H1 (cell line): ENCODE measurements at regions not wholly inside any gene's neighbourhood (a gene's known extent, or its start where the extent isn't known, plus 50 kb on each side); places are given as distances from the start of the nearest gene placed in this dataset.

Experiments
- CTCF ChIA-PET: fragments of 300-600 bp; sonication (Branson Sonifier 250); formaldehyde crosslinking; loops from one replicate; lab custom pipeline; 2021; ENCODE audit not compliant: partially characterized antibody; lab: Charles Lee
- POLR2A ChIA-PET: fragments of 300-600 bp; sonication (Branson Sonifier 250); formaldehyde crosslinking; loops from one replicate; lab custom pipeline; 2021; ENCODE audit warnings: inconsistent platforms; ENCODE audit not compliant: partially characterized antibody; lab: Charles Lee
- DNase-seq, 2 experiments: peaks; one replicate each; pipeline versions ENCODE4 v3.0.0 to v3.0.0-alpha.2; 2010 to 2022; ENCODE audit warnings: low spot score in 2 of 2, low read depth in 1 of 2, mixed read lengths in 1 of 2
- FAIRE-seq: peaks from 2 replicates; lab custom pipeline; 2011; peaks lifted over from hg19 to GRCh38; lab: Jason Lieb, UNC
- H2AFZ ChIP-seq: 2 replicates; pipeline ENCODE4 v1.8.1; 2012; ENCODE audit warnings: low read length, inconsistent platforms
- H2AK5ac ChIP-seq: 2 replicates; pipeline ENCODE4 v1.6.1; 2013; ENCODE audit warnings: low read depth, low read length
- H2BK120ac ChIP-seq: replicated peaks from 2 replicates; pipeline ENCODE3; 2013; ENCODE audit warnings: low read depth, low read length, inconsistent platforms
- H2BK12ac ChIP-seq: 2 replicates; pipeline ENCODE4 v1.6.1; 2013; ENCODE audit warnings: low read depth, low read length
- H2BK15ac ChIP-seq: 2 replicates; pipeline ENCODE4 v1.6.1; 2013; ENCODE audit warnings: low read length
- H2BK20ac ChIP-seq: 2 replicates; pipeline ENCODE4 v1.6.1; 2013; ENCODE audit warnings: low read length
- H2BK5ac ChIP-seq: 2 replicates; pipeline ENCODE4 v1.6.1; 2013; ENCODE audit warnings: low read depth, low read length
- H3K14ac ChIP-seq: 2 replicates; pipeline ENCODE4 v1.6.1; 2013; ENCODE audit warnings: inconsistent platforms; ENCODE audit not compliant: insufficient read length
- H3K18ac ChIP-seq: 2 replicates; pipeline ENCODE4 v1.6.1; 2013; ENCODE audit warnings: low read length; ENCODE audit errors: extremely low read depth
- H3K23ac ChIP-seq: 2 replicates; pipeline ENCODE4 v1.6.1; 2013; ENCODE audit warnings: inconsistent platforms; ENCODE audit not compliant: insufficient read length
- H3K23me2 ChIP-seq: 2 replicates; pipeline ENCODE4 v1.6.1; 2013; ENCODE audit warnings: low read depth, low read length
- H3K27ac ChIP-seq: 2 replicates; pipeline ENCODE4 v1.6.1; 2011; ENCODE audit warnings: low read depth, low read length, inconsistent platforms
- H3K27me3 ChIP-seq, 4 experiments: replicated peaks in 1 of 4; 1 replicate in 1 of 4; 2 replicates in 3 of 4; pipeline versions ENCODE4 v1.6.1 to v1.8.1; 2011 to 2013; ENCODE audit warnings: low read length in 3 of 4, mild to moderate bottlenecking in 3 of 4, inconsistent platforms in 2 of 4, mixed read lengths in 2 of 4, moderate library complexity in 1 of 4; ENCODE audit not compliant: control insufficient read depth in 3 of 4, insufficient read depth in 3 of 4; ENCODE audit errors: extremely low read depth in 1 of 4
- H3K36me3 ChIP-seq, 4 experiments: 2 replicates each; pipeline versions ENCODE4 v1.6.1 to v1.8.1; 2011 to 2013; ENCODE audit warnings: mild to moderate bottlenecking in 4 of 4, low read length in 3 of 4, moderate library complexity in 2 of 4, control low read depth in 1 of 4, inconsistent platforms in 1 of 4; ENCODE audit not compliant: insufficient read depth in 4 of 4, control insufficient read depth in 2 of 4
- H3K4ac ChIP-seq: replicated peaks from 2 replicates; pipeline ENCODE3; 2013; ENCODE audit warnings: low read length, low read depth, mixed read lengths, inconsistent platforms; ENCODE audit not compliant: insufficient read length
- H3K4me1 ChIP-seq, 4 experiments: replicated peaks in 1 of 4; 1 replicate in 1 of 4; 2 replicates in 3 of 4; pipeline versions ENCODE4 v1.6.1 to v1.8.1; 2011 to 2013; ENCODE audit warnings: low read length in 3 of 4, inconsistent platforms in 2 of 4, mixed read lengths in 1 of 4; ENCODE audit not compliant: insufficient read depth in 4 of 4, control insufficient read depth in 3 of 4
- H3K4me2 ChIP-seq, 2 experiments: 2 replicates each; pipeline versions ENCODE4 v1.6.1 to v1.8.1; 2011 to 2013; ENCODE audit warnings: low read depth in 2 of 2, low read length in 2 of 2, control low read depth in 1 of 2, inconsistent platforms in 1 of 2, mild to moderate bottlenecking in 1 of 2; ENCODE audit not compliant: insufficient read depth in 1 of 2
- H3K4me3 ChIP-seq, 4 experiments: fragments of 200-600, 300-600 bp in 1 of 4; sonication (generic), shearing (Covaris generic), sonication (Bioruptor Twin) in 1 of 4; 2 replicates each; pipeline versions ENCODE4 v1.5.1 to v1.8.1; 2011 to 2016; ENCODE audit warnings: low read length in 4 of 4, low read depth in 3 of 4, control low read depth in 2 of 4, inconsistent platforms in 2 of 4, mild to moderate bottlenecking in 2 of 4, mixed read lengths in 1 of 4, moderate library complexity in 1 of 4; ENCODE audit not compliant: insufficient read depth in 2 of 4; ENCODE audit errors: extremely low read depth in 1 of 4
- H3K56ac ChIP-seq: replicated peaks from 2 replicates; pipeline ENCODE3; 2013; ENCODE audit warnings: low read depth, mild to moderate bottlenecking, mixed read lengths, low read length, inconsistent platforms; ENCODE audit not compliant: insufficient read length
- H3K79me1 ChIP-seq: 2 replicates; pipeline ENCODE4 v1.6.1; 2013; ENCODE audit warnings: low read depth, low read length, control low read depth
- H3K79me2 ChIP-seq, 2 experiments: 2 replicates each; pipeline versions ENCODE4 v1.6.1 to v1.8.1; 2012 to 2013; ENCODE audit warnings: low read length in 2 of 2, mild to moderate bottlenecking in 2 of 2, inconsistent platforms in 1 of 2; ENCODE audit not compliant: insufficient read depth in 2 of 2, control insufficient read depth in 1 of 2
- H3K9ac ChIP-seq, 4 experiments: replicated peaks in 1 of 4; 1 replicate in 1 of 4; 2 replicates in 3 of 4; pipeline versions ENCODE4 v1.6.1 to v1.8.1; 2011 to 2013; ENCODE audit warnings: low read depth in 3 of 4, low read length in 3 of 4, control low read depth in 2 of 4, mild to moderate bottlenecking in 2 of 4, moderate library complexity in 2 of 4, inconsistent platforms in 1 of 4; ENCODE audit errors: extremely low read depth in 1 of 4
- H3K9me3 ChIP-seq, 2 experiments: 2 replicates each; pipeline versions ENCODE4 v1.6.1 to v1.8.1; 2012 to 2013; ENCODE audit warnings: mild to moderate bottlenecking in 2 of 2, moderate library complexity in 2 of 2, control low read depth in 1 of 2, inconsistent platforms in 1 of 2, low read depth in 1 of 2, low read length in 1 of 2, mixed read lengths in 1 of 2; ENCODE audit not compliant: insufficient read depth in 2 of 2
- H4K20me1 ChIP-seq, 2 experiments: replicated peaks in 1 of 2; 2 replicates each; pipeline versions ENCODE3 to v1.8.1; 2011 to 2013; ENCODE audit warnings: inconsistent platforms in 2 of 2, low read length in 2 of 2, mild to moderate bottlenecking in 1 of 2; ENCODE audit not compliant: insufficient read depth in 2 of 2, control insufficient read depth in 1 of 2
- H4K5ac ChIP-seq: 2 replicates; pipeline ENCODE4 v1.6.1; 2013; ENCODE audit warnings: low read length, low read depth, mixed read lengths, inconsistent platforms; ENCODE audit not compliant: insufficient read length
- H4K8ac ChIP-seq: 2 replicates; pipeline ENCODE4 v1.8.0; 2013; ENCODE audit warnings: mild to moderate bottlenecking, moderate library complexity, low read length, inconsistent platforms; ENCODE audit not compliant: insufficient read depth; ENCODE audit errors: extremely low read depth
- H4K91ac ChIP-seq: replicated peaks from 2 replicates; pipeline ENCODE3; 2013; ENCODE audit warnings: low read length, mixed read lengths, inconsistent platforms; ENCODE audit not compliant: insufficient read length
- CTCF ChIP-seq, 3 experiments: IDR thresholded peaks; 1 replicate in 2 of 3; 2 replicates in 1 of 3; pipeline versions ENCODE4 v1.5.1 to v1.6.1; 2011; ENCODE audit warnings: low read length in 3 of 3, mild to moderate bottlenecking in 3 of 3, inconsistent platforms in 2 of 3, low read depth in 1 of 3, moderate library complexity in 1 of 3; ENCODE audit not compliant: insufficient read depth in 1 of 3; ENCODE audit errors: control extremely low read depth in 1 of 3
- RAD21 ChIP-seq, 2 experiments: IDR thresholded peaks in 1 of 2; conservative IDR thresholded peaks in 1 of 2; 2 replicates each; pipeline ENCODE4 v1.6.1; 2011; ENCODE audit warnings: low read depth in 2 of 2, low read length in 2 of 2, improper control_type of control experiment in 1 of 2, inconsistent platforms in 1 of 2, mild to moderate bottlenecking in 1 of 2, moderate library complexity in 1 of 2
- YY1 ChIP-seq: IDR thresholded peaks from 2 replicates; pipeline ENCODE4 v1.6.1; 2011; ENCODE audit warnings: low read depth, mild to moderate bottlenecking, low read length
- WGBS, 2 experiments: shearing (Covaris generic) in 1 of 2; methylation state at CpG; one replicate each; pipeline versions ENCODE4 v1.1.6 to v1.1.7; 2013 to 2015; ENCODE audit warnings: low lambda C conversion rate in 2 of 2, mixed read lengths in 2 of 2, inconsistent platforms in 1 of 2, low coverage in 1 of 2, missing lambda C conversion rate in 1 of 2; ENCODE audit not compliant: insufficient replicate concordance in 2 of 2, insufficient coverage in 1 of 2, insufficient read length in 1 of 2; ENCODE audit errors: extremely low coverage in 1 of 2, missing lambda C conversion rate in 1 of 2; 5-methylcytosine and 5-hydroxymethylcytosine counted together

GRCh38 chr7:35975851-35976454 is 175.1 kb downstream of the SEPTIN7 start:
- Histone ChIP-seq H3K9ac (no peak overlapping the region), H3K56ac (no peak overlapping the region), H3K36me3 (no peaks in the 10 kb centered on the region), H4K91ac (no peak overlapping the region), H3K79me1 (no peaks in the 10 kb centered on the region), H3K14ac (no peak overlapping the region), H3K23ac (no peak overlapping the region), H2BK120ac (no peak overlapping the region), H3K9me3 (peaks cover 0 to 8% of the 10 kb centered on the region in 2 experiments; a peak in 2 of 4 replicates), H3K27ac (no peak overlapping the region), H4K20me1 (no peaks in the 10 kb centered on the region), H3K18ac (no peak overlapping the region), H3K79me2 (no peaks in the 10 kb centered on the region), H3K23me2 (no peaks in the 10 kb centered on the region), H2AK5ac (no peak overlapping the region), H3K4ac (no peak overlapping the region), H2AFZ (no peak overlapping the region; the same call in 1 of the 2 replicates), H3K4me2 (no peak overlapping the region), H2BK15ac (no peak overlapping the region), H2BK5ac (no peak overlapping the region), H2BK12ac (no peak overlapping the region), H3K4me1 (no peaks in the 10 kb centered on the region; a peak in 1 of 7 replicates), H4K8ac (no peak overlapping the region), H2BK20ac (no peak overlapping the region), H4K5ac (no peak overlapping the region), H3K27me3 (no peaks in the 10 kb centered on the region), H3K4me3 (no peak overlapping the region)
- ChIA-PET POLR2A (no interaction called here), CTCF (interaction anchor here (0.6 to 1.6 kb wide), 21 partner anchors 9 to 364 kb away, joined by 3 to 7 read pairs (median 3); no protein-coding TSS in a partner anchor)
- WGBS, 2 experiments, result 26% methylated on average over 1 of the region's 1 CpG; no CpG with 5 or more reads in 1 of the 2 experiments
- peak; percentile 92 to 94 for TF ChIP-seq RAD21 (IDR thresholded peaks at IDR 0.05 in 1 of 2, conservative IDR thresholded peaks at IDR 0.05 in 1 of 2; ENCODE audit: low read depth in 2 of 2, low read length in 2 of 2)
- TF ChIP-seq CTCF (IDR thresholded peaks at IDR 0.05; ENCODE audit: control extremely low read depth in 1 of 3, insufficient read depth in 1 of 3, low read depth in 1 of 3, low read length in 3 of 3), result peak in 2 of 3 experiments; percentile 73 to 81; a peak in 3 of 4 replicates
- TF ChIP-seq YY1, result no peak
- DNase-seq (peak in 1 of 2 experiments; percentile 31), FAIRE-seq (peak; percentile 95)
